OCI-LY1 (cell line): ENCODE measurements at regions not wholly inside any gene's neighbourhood (a gene's known extent, or its start where the extent isn't known, plus 50 kb on each side); places are given as distances from the start of the nearest gene placed in this dataset.
"Not testable (repeated sequence)": the region's sequence is repeated elsewhere in the genome, so short reads cannot be mapped to it uniquely, and the experiment has no call there.

Experiments
- H2AFZ ChIP-seq: fragments of 200-600 bp; sonication (generic), shearing (Covaris generic); 2 replicates; pipeline ENCODE4 v1.6.0; 2014; ENCODE audit warnings: antibody characterized with exemption, mild to moderate bottlenecking, low read length
- H3F3A ChIP-seq: fragments of 200-600 bp; sonication (generic), shearing (Covaris generic); 2 replicates; pipeline ENCODE4 v1.6.0; 2014; ENCODE audit warnings: mild to moderate bottlenecking, antibody characterized with exemption, low read length, moderate library complexity; ENCODE audit not compliant: insufficient read depth
- H3K27ac ChIP-seq: fragments of 200-600 bp; sonication (generic); 2 replicates; pipeline ENCODE4 v1.5.1; 2014; ENCODE audit warnings: low read length, mixed run types, mild to moderate bottlenecking, low read depth; ENCODE audit not compliant: poor library complexity, severe bottlenecking
- H3K27me3 ChIP-seq: fragments of 200-600 bp; sonication (generic); 2 replicates; pipeline ENCODE4 v1.6.0; 2014; ENCODE audit warnings: antibody characterized with exemption, mild to moderate bottlenecking, low read length, moderate library complexity; ENCODE audit not compliant: insufficient read depth
- H3K36me3 ChIP-seq: fragments of 200-600 bp; sonication (generic); 2 replicates; pipeline ENCODE4 v1.6.1; 2014; ENCODE audit warnings: mild to moderate bottlenecking, antibody characterized with exemption, low read length, moderate library complexity, mixed read lengths; ENCODE audit not compliant: insufficient read depth
- H3K4me1 ChIP-seq: fragments of 200-600 bp; sonication (generic); 2 replicates; pipeline ENCODE4 v1.5.1; 2014; ENCODE audit warnings: mild to moderate bottlenecking, low read length, moderate library complexity; ENCODE audit not compliant: insufficient read depth, severe bottlenecking
- H3K4me2 ChIP-seq: fragments of 200-600 bp; sonication (generic), shearing (Covaris generic); 2 replicates; pipeline ENCODE4 v1.6.1; 2014; ENCODE audit warnings: low read length
- H3K4me3 ChIP-seq: fragments of 200-600 bp; sonication (generic); 2 replicates; pipeline ENCODE4 v1.5.1; 2014; ENCODE audit warnings: low read length, low read depth, mild to moderate bottlenecking, mixed read lengths; ENCODE audit not compliant: poor library complexity, severe bottlenecking
- H3K79me2 ChIP-seq: fragments of 200-600 bp; shearing (Covaris generic); 2 replicates; pipeline ENCODE4 v1.6.1; 2016; ENCODE audit warnings: mixed run types, low read length, mixed read lengths; ENCODE audit not compliant: insufficient read depth
- H3K9ac ChIP-seq: fragments of 200-600 bp; sonication (generic), shearing (Covaris generic); 2 replicates; pipeline ENCODE4 v1.6.1; 2014; ENCODE audit warnings: mild to moderate bottlenecking, low read length, mixed read lengths
- H3K9me2 ChIP-seq: fragments of 200-600 bp; sonication (generic), shearing (Covaris generic); 2 replicates; pipeline ENCODE4 v1.6.1; 2014; ENCODE audit warnings: low read depth, mild to moderate bottlenecking, low read length, mixed read lengths
- H3K9me3 ChIP-seq: fragments of 200-600 bp; shearing (Covaris generic); 2 replicates; pipeline ENCODE4 v1.6.1; 2014; ENCODE audit warnings: low read length, mixed read lengths
- H4K20me1 ChIP-seq: fragments of 200-600 bp; sonication (generic), shearing (Covaris generic); 2 replicates; pipeline ENCODE4 v1.6.0; 2016; ENCODE audit warnings: mild to moderate bottlenecking, low read length; ENCODE audit not compliant: insufficient read depth
- CTCF ChIP-seq: fragments of 200-600 bp; sonication (generic), shearing (Covaris generic); IDR thresholded peaks from 2 replicates; pipeline ENCODE4 v1.5.1; 2017; ENCODE audit warnings: mild to moderate bottlenecking, antibody characterized with exemption, low read length, moderate library complexity, mixed read lengths
- EZH2 ChIP-seq: fragments of 200-600 bp; sonication (generic), shearing (Covaris generic); IDR thresholded peaks from 2 replicates; pipeline ENCODE4 v1.8.0; 2017; ENCODE audit warnings: borderline replicate concordance, mixed run types, mild to moderate bottlenecking, antibody characterized with exemption, low read length, moderate library complexity, mixed read lengths

- Histone ChIP-seq H2AFZ (no peak overlapping the region), H4K20me1 (no peaks in the 10 kb centered on the region), H3F3A (no peaks in the 10 kb centered on the region), H3K9ac (no peak overlapping the region), H3K27me3 (no peaks in the 10 kb centered on the region), H3K4me2 (no peak overlapping the region), H3K9me2 (no peaks in the 10 kb centered on the region), H3K9me3 (no peaks in the 10 kb centered on the region), H3K27ac (no peak overlapping the region), H3K4me1 (no peaks in the 10 kb centered on the region), H3K79me2 (no peaks in the 10 kb centered on the region), H3K4me3 (no peak overlapping the region), H3K36me3 (no peaks in the 10 kb centered on the region)
- TF ChIP-seq CTCF (no peak), EZH2 (no peak)
Measured at GRCh38 chr16:51236583-51236982, 85.5 kb upstream of the SALL1 start.

- no peak overlapping the region for H3K4me2 ChIP-seq
- no peak overlapping the region for H3K4me3 ChIP-seq
- no peaks in the 10 kb centered on the region for H4K20me1 ChIP-seq
- no peak overlapping the region for H3K9ac ChIP-seq
- no peaks in the 10 kb centered on the region for H3F3A ChIP-seq
- H3K9me3 ChIP-seq: no peaks in the 10 kb centered on the region
- H2AFZ ChIP-seq: no peak overlapping the region
- TF ChIP-seq CTCF: no peak
- no peaks in the 10 kb centered on the region for H3K79me2 ChIP-seq
- H3K9me2 ChIP-seq: no peaks in the 10 kb centered on the region
- H3K27me3 ChIP-seq: no peaks in the 10 kb centered on the region
- no peaks in the 10 kb centered on the region for H3K36me3 ChIP-seq
- H3K27ac ChIP-seq: no peak overlapping the region
- H3K4me1 ChIP-seq: no peaks in the 10 kb centered on the region
Measured at GRCh38 chr16:51231702-51232101, 80.6 kb upstream of the SALL1 start.

GRCh38 chr16:51230035-51230434, 79.0 kb upstream of the SALL1 start:
- not testable (repeated sequence) for H4K20me1 ChIP-seq, H3F3A ChIP-seq, H3K27me3 ChIP-seq, H3K36me3 ChIP-seq, H3K4me3 ChIP-seq, H2AFZ ChIP-seq, H3K9me2 ChIP-seq, H3K79me2 ChIP-seq, H3K4me1 ChIP-seq, H3K9ac ChIP-seq, H3K4me2 ChIP-seq, H3K27ac ChIP-seq, H3K9me3 ChIP-seq

- TF ChIP-seq CTCF: no peak
- TF ChIP-seq EZH2: no peak
- Histone ChIP-seq H3K79me2 (no peaks in the 10 kb centered on the region), H4K20me1 (no peaks in the 10 kb centered on the region), H3K4me3 (no peak overlapping the region), H3K4me2 (no peak overlapping the region), H3K9ac (no peak overlapping the region), H3F3A (no peaks in the 10 kb centered on the region), H3K27ac (no peak overlapping the region), H3K9me2 (no peaks in the 10 kb centered on the region), H2AFZ (no peak overlapping the region), H3K36me3 (no peaks in the 10 kb centered on the region), H3K4me1 (no peaks in the 10 kb centered on the region), H3K27me3 (no peaks in the 10 kb centered on the region), H3K9me3 (no peaks in the 10 kb centered on the region)
Measured at GRCh38 chr16:51228097-51228659, 77.1 kb upstream of the SALL1 start.
